GM18858 (cell line): ENCODE measurements at regions not wholly inside any gene's neighbourhood (a gene's known extent, or its start where the extent isn't known, plus 50 kb on each side); places are given as distances from the start of the nearest gene placed in this dataset.

Source experiments
- ATAC-seq: cut with Tn5 transposase; IDR thresholded peaks from one replicate; pipeline ENCODE4 v1.9.1; 2021; ENCODE audit not compliant: unreplicated experiment

- no peak for ATAC-seq
Measured at GRCh38 chr7:30212701-30213111, 71.7 kb upstream of the ZNRF2 start.

- no peak for ATAC-seq
Measured at GRCh38 chr7:30213637-30214036, 70.8 kb upstream of the ZNRF2 start.

- peak; percentile 69 for ATAC-seq
Measured at GRCh38 chr7:30214651-30215137, 69.7 kb upstream of the ZNRF2 start.

- ATAC-seq = no peak
Measured at GRCh38 chr7:30221764-30222163, 62.6 kb upstream of the ZNRF2 start.

- no peak for ATAC-seq
Measured at GRCh38 chr7:30222515-30223215, 61.7 kb upstream of the ZNRF2 start.

GRCh38 chr7:30223896-30224295 lies 60.5 kb upstream of the ZNRF2 start:
- ATAC-seq = no peak

GRCh38 chr7:30224511-30225062 lies 59.8 kb upstream of the ZNRF2 start:
- peak; percentile 36 for ATAC-seq

- ATAC-seq = peak; percentile 74
Measured at GRCh38 chr7:30225863-30226613, 58.4 kb upstream of the ZNRF2 start.

- ATAC-seq = no peak
Measured at GRCh38 chr7:30226614-30227268, 57.7 kb upstream of the ZNRF2 start.

GRCh38 chr7:30231271-30231670 lies 53.1 kb upstream of the ZNRF2 start:
- no peak for ATAC-seq

- ATAC-seq = no peak
Measured at GRCh38 chr7:30232391-30232790, 52.0 kb upstream of the ZNRF2 start.
